Ecto neural progenitor cell (in vitro differentiated cells): ENCODE measurements at regions not wholly inside any gene's neighbourhood (a gene's known extent, or its start where the extent isn't known, plus 50 kb on each side); places are given as distances from the start of the nearest gene placed in this dataset.

ENCODE experiments used
- DNase-seq: peaks from one replicate; pipeline ENCODE4 v3.0.0-alpha.2; 2018; ENCODE audit warnings: low spot score

DNA sequence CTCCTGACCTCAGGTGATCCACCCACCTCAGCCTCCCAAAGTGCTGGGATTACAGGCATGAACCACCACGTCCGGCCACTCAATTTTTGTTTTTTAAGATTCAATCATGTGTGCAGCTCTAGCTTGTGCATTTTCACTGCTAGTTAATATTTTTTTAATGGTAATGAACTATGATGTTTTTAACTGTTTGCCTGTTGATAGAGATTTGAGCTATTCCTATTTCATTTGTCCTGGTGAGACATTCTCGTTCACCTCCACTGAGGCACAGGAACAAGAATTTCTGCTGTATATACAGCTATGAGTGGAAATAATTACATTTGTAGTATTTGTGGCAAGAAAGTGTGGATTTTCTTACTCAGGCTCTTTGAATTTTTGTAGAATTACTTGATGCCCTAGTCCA, 137.7 kb upstream of the MYOCD start:
- DNase-seq = no peak

DNA sequence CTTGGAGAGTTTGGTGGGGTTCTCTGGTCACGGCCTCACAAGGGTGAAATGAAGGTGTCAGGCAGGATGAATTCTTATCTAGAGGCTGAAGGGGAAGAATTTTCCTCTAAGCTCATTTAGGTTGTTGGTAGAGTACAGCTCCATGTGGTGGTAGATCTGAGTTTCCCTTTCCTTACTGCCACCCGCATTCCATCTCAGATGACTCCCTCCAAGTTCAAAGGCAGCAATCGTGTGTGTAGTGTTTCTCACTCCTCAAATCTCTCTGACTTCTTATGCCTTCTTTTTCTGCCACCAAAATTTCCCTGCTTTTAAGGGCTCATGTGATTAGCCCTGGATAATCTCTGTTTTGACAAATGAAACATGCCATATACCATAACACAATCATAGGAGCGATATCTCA, 135.5 kb upstream of the MYOCD start:
- no peak for DNase-seq

DNA sequence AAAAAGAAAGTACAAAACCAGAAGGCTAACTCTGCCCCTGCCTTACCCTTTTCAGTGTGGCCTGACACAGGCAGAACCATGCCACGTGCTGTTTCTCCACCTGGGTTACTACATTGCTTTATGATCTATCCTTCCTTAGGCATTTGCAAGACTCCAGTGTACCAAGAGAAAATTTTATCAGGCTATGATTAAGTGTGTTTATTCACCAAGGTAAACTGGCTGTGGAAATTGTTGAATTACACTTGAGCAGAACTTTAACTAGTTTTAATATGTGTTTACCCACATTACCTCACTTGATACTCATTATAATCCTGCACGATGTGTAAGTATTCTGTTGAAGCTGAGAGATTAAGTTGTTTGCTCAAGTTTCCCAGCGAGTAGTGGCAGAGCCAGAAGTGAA, 129.7 kb upstream of the MYOCD start:
- DNase-seq = no peak

DNA sequence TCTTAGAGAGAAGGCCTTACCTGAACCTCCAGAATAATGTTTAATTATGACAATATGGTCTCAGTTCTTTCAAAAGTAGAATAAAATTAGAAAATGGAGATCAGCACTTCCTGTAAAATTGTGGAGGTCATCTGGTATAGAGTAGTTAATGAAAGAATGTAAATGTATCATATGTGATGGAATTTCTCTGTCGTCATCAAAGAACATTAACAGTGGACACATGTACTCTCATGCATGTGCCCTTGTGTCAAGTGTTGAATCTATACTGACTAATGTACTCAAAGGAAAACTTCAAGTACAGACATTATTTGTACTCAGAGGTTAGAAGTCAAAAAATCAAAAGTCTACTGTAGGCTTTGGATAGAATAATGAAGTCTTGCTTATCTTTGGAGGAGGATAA, 129.2 kb upstream of the MYOCD start:
- DNase-seq = no peak

DNA sequence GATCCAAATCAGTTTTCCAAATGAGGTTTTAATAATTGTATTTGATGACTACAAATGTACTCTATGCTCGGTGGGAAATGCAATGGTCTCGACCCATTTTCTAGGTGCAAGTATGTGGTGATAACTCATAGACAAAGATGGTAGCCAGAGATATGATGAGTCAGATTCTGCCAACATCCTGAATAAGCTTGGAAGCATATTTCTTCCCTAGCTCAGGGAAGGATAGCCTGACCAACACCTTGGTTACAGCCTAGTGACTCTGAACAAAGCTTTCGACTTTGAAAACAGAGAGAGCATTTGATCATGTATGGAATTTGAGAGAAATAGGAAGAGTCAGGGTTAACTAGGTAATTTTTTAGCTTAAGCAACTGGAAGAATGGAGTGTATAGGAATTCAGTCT, 128.3 kb upstream of the MYOCD start:
- DNase-seq = no peak

DNA sequence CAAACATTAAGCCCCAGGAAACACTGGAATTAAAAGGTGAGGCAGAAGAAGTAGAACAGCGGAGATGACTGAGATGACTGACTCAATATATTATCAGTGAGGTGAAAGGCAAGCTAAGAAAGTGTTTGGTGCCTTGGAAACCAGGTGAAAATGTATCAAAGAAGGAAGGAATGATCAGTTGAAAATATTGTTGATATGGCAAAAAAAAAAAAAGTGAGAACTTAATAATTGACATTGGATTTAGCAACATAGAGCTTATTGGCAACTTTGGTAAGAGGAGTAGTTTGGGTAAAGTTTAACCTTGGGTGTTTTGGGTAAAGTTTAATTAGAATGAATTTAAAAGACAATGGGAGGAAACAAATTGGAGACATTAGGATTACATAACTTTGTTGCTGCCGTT, 127.7 kb upstream of the MYOCD start:
- DNase-seq = no peak

DNA sequence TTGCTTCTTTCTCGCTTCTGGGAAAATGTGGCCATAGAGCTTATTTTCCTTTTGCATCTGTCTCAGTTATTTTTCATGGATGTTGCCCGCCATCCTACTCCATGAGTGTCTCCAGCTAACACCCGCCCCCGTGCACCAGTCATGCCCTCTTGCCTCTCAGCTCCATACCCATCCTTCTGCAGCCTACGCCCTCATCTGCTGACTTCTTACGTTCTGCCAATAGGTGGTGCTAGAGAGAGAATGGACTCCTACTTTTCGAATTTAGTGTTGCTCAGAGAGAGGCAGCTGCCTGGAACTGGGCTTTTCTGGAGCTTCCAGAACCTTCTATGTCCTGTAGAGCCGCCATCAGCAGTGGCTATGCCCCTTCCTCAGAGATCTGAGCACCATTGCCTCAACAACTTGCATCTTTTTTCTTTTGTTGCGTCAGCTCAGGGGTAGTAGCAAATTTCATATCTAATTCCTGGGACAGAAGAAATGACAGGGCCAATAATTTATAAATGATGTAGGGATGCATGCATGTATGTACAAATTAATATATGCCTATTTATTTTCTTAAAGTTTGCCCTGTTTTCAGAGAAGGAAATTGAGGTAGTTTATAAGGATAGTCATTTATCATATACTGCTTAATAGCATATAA, 119.7 kb upstream of the MYOCD start:
- DNase-seq = no peak

DNA sequence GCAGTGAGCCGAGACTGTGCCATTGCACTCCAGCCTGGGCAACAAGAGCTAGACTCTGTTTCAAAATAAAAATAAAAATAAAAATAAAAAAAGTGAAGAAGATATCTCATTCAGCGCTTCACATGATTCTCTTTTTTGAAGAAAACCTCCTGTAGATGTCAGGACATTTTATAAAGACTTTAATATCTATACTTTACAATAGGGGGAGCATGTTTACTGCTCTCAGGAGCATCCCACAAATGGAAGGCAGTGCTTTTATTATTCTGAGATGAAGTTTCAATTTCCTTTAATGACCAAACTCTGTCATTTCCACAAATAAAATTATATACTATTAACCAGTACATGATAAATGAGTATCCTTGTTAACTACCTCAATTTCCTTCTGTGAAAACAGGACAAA, 118.7 kb upstream of the MYOCD start:
- DNase-seq = no peak

DNA sequence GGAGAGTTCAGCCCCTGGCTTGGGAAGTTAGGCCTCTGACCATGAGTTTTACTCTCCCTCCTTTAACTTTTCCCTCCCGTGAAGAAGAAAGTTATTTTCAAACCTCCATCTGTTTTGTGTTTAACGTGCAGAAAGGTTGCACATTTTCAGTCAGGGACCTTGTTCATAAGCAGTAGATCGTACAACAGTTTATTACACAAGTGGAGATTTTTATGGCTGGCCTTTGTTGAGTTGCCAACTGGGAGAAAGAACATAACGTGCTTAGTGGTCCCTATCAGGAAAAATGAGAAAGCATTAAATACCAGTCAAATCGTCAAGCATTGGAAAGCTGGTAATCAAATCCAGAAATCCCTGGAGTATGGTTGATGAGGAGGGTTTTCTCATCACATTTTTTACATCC, 117.9 kb upstream of the MYOCD start:
- no peak for DNase-seq

DNA sequence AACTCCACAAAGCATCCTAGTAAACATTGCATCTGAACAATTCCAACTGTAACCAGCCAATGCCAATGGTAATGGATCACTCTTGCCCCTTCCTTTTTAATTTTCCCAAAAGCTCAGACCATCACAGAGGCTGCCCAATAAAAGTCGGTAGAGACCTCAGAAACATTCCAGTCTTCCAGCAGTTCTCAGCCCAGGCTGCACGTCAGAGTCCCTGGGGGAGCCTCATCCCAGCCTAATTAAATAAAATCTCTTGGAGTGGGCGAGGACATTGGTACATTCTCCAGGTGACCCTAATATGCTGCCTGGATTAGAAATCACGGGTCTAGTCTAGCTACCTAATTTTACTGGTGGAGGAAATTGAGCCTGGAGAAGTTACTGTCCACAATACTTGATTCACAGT, 117.1 kb upstream of the MYOCD start:
- DNase-seq = no peak

DNA sequence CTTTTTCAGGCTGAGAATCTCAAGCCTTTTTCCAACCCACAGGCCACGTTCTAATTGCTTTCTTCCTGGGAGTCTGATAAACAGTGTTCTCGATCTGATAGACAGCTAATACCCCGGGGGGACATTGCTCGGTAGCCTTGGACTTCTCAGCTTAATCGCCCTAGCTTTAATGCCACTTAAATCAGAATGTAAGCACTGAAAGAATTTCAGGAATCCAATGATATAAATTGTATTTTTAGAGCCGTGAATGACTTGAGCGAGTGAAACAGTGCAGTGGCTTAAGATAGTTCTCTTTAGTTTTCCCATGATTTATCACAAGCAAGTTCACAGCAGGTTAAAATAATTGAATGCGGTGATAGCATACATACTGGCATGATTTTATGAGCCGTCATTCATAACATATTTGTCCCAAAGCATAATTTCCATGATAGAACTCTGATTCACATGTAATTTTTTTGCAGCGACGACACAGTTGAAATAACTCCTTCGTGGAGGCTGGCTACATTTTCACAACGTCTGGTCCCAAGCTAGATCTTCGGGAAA, 116.1 kb upstream of the MYOCD start:
- DNase-seq = no peak

DNA sequence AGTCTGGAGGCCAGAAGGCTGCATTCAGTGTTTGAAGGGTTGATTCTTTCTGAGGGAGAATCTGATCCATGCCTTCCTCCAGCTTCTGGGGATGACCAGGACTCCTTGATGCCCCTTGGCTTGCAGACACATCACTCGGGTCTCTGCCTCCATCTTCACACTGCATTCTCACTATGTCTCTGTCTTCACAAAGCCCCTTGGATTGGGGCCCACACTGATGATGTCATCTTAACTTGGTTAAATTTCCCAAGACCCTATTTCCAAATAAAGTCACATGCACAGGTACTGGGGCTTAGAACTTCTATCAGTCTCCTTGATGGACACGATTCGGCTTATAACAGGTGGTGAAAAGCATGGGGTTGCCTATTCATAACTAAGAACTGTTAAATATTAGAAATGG, 112.1 kb upstream of the MYOCD start:
- DNase-seq = no peak

DNA sequence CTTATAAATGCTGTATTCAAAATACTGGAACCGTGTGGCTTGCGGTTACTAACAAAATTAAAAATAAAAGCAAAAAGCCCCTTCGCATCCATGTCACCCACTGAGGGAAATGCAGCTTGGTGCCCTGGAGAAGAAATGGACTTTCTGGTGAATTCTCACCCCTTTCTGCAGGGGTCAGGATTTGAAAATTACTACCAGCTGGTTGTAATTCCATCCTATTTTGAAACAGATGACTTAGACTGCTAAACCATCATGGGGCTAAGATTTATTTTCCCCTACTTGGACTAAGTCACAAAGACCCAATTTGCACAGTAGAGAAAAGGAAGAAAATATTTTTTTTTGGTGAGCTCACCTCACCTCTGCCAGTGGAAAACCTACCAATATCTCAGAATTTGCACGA, 111.4 kb upstream of the MYOCD start:
- no peak for DNase-seq

DNA sequence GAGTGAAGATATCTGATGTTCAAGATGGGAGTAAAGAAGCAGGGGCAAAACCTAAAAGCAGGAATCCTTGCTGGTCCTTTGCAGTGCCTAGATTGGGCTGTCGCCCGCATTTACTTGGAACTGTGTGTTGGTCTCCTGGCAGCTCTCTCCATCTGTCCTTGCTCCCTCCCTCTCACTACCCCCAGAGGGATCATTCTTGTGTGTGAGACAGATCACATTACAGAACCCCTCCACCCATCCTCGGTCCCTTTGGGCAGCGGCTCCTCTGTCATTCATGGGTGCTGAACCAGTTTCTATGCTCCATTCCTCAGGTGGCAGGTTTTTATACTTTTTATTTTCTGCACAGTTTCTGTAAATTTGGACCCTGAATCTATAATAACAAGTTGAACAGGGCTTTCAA, 99.4 kb upstream of the MYOCD start:
- DNase-seq = no peak

DNA sequence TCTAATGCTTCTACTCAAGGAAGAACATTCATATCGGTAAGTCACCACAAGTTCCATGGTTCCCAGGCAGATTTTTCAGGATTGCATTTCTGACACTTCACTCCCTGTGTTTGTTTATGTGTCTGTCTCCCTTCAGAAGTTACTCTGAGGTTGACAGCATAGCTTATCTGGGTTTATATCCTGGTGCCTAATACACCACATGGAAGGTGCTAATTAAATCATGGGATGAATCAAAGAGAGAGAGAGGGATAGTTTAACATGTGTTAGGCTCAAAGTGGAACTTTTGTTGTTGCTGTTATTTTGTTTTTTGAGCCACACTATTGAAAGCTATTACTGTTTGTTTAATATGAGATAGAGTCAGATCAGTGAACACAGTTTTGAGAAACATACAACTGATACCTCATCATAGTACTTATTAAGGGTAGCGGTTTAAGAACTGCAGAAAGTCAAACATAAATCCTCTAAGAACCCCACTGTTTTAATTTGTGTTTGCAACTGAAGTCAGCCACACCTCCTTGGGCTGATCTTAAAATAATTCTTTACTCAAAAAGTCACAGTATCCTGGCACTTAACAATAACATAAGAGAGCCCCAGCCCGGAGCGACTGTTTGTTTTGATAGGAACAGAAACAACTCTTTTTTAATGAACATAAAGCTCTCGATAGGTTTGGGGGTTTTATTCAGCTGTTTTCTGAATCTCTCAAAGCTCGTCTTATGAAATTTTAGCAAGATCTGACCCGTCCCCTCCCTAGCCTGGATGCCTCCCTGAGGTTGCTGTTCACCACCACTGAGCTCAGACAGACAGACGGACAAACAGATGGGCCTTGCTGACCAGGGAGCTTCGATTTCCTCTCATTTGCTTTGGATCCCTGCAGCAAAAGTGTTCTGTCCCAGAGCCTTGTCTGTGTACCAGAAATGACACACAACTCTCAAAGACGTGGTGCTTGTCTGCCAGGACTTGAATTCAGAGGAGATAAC, 98.3 kb upstream of the MYOCD start:
- DNase-seq = no peak

DNA sequence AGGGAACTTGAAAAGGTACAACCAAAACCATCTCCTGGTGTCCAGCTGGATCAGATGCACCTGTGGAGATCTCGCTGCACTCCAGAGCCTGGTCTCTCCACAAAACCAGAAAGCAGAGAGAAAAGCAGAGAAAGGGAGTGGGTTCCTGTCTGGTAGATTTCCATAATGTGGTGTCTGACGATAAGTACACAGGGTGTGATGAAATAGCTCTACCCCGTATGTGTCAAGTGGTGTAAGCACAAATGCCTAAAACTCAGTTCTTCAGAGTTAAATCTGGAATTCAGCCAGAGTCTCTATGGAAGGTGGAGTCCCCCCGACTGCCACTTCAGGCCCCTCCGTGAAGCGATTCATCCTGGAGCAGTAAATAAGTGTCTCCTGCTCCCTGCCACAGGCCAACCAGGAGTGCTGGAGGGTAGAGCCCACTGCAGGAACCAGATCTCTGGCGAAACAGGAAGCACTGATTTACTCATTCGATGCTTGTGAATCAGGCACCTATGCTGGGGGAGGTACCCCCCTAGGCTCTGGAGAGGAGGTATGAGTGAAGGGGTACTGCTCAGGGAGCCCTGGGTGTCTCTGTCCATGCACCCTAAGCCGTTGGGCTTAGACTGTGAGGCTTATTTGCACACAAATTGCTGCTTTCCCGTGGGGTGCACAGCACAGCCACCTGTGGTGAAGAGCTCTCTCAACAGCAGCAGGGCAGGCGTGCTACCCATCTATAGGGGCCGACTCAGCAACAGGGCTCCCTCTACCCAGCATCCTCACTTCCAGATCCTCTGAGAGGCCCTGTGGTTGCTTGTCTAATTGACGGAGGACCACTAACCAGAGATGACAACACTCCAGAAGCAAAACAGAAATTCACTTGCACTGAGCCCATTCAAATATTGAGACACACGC, 97.1 kb upstream of the MYOCD start:
- no peak for DNase-seq

DNA sequence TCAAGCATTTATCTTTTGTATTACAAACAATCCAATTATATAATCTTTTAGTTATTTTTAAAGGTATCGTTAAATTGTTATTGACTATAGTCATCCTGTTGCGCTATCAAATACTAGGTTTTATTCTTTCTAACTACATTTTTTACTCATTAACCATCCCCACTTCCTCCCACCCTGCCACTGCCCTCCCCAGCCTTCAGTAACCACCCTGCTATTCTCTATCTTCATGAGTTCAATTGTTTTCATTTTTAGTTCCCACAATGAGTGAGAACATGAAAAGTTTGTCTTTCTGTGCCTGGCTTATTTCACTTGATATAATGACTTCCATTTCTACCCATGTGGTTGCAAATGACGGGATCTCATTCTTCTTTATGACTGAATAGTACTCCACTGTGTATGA, 94.1 kb upstream of the MYOCD start:
- DNase-seq = no peak

DNA sequence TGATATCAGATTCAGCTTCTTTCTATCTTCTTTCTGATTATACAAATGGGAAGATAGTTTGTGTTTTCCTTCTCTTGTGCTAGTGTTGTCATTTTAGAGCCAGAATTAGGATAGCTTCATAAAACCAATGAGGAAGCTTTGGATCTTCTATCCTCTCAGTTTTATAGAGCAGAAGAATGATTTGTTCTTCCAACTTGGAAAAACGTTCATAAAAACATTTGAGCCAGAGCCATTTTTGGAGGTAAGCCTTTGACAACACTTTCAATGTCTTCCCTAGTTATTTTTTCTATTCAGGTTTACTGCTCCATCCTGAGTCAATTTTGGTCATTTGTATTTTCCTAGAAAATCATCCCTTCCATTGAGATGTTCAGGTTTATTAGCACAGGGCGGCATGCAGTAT, 91.2 kb upstream of the MYOCD start:
- DNase-seq = no peak

DNA sequence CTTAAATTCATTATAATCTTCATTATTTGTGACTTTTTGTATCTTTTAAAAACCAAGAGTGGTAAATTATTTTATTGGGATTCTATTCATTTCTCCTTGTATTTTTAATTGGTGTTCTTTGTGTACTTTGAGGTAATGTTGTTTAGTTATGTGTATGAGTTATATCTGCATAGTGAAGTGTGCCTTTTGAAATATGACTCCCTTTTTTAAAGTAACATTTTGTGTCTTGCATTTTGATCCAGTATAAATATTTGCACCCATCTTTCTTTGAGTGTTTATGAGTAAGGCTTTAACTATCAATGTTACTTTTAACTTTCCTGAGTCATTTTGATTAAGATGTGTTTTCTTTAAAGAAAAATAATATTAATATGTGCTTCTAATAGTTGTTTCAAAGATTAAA, 90.0 kb upstream of the MYOCD start:
- DNase-seq = no peak

DNA sequence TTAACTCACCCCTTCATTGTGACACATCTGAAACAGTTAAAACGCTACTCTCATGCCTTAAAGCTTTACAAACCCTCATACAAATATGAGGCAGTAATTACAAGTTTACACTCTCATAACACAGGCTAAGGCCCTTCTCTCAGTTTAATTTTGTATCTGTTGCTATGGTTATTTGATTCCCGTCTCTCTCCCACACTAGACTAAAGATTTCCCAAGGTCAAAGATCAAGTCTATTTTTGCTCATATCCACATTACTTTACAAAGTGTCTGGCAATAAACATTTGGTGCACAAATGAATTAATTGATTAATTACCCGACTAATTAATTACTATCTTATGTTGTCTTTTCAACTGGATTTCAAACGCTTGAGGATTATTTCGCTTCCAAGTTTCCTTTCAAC, 86.4 kb upstream of the MYOCD start:
- no peak for DNase-seq

DNA sequence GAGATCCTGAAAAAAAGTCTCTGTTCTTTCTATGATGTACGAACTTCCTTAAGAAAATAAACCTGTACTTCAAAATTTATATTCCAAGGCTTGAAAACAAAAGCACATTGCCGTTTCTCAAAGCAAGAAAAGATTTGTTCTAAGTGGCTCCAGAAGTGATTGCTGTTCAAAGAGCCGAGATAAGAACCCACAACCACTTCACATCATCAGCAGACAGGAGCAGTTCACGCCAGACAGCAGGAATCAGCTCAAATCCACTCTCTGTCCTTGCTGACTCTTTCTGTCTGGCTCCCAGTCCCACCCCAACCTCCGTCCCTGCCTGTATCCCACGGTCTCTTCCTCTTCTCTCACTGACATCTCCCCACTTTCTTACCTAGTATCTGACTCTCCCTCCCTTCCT, 85.0 kb upstream of the MYOCD start:
- no peak for DNase-seq

DNA sequence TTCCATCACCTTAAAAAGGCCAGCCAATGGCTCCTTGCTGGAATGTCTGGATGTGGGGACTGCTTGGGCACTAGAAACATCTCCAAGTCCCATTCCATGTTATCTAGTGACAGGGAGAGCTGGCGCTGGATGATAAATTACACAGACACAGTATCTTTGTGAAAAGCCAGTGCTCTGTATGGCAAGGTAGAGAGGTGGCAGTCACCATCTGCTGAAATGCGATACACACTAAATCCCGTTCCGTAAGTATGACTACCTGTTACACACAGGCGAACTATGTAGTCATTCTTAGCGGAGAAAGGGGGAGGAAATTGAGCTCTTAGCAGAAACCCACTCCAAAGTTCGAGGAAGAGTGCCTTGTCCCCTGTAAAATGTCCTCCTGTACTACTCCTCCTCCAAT, 81.0 kb upstream of the MYOCD start:
- DNase-seq = no peak
